ENCODE measurements at regions not wholly inside any gene's neighbourhood (a gene's known extent, or its start where the extent isn't known, plus 50 kb on each side); places are given as distances from the start of the nearest gene placed in this dataset.

- DNase-seq: no peak
- Histone ChIP-seq H3K4me3 (no peak overlapping the region), H3K4me1 (no peaks in the 10 kb centered on the region), H3K36me3 (no peaks in the 10 kb centered on the region), H3K27ac (no peak overlapping the region), H3K9me3 (no peaks in the 10 kb centered on the region), H3K27me3 (no peaks in the 10 kb centered on the region)
- intact Hi-C loops (cut with DNase I; ENCODE audit: low total_unique reads): no loop called here
- WGBS, 2 donors (ENCODE audit: low coverage in 1 of 2): 86 to 97% methylated on average over 2 to 3 of the region's 3 CpGs
- in situ Hi-C loops (cut with MboI; ENCODE audit: low pct_ligation_motif_present in 1 of 4, low pct_unique_long_range_greater_than_20kb in 1 of 4, low sequenced_read_pairs in 3 of 4): no loop called here
- no peak for TF ChIP-seq EP300 (IDR thresholded peaks at IDR 0.05; ENCODE audit: low read depth)
- no peak for TF ChIP-seq POLR2AphosphoS5 (IDR thresholded peaks at IDR 0.05)
- TF ChIP-seq POLR2A (IDR thresholded peaks at IDR 0.05): no peak
Measured at GRCh38 chr13:85717921-85718320, 81.3 kb downstream of the SLITRK6 start.

- TF ChIP-seq CTCF (IDR thresholded peaks at IDR 0.05): no peak
- TF ChIP-seq EP300 (IDR thresholded peaks at IDR 0.05; ENCODE audit: low read depth): no peak
- no peak for TF ChIP-seq POLR2AphosphoS5 (IDR thresholded peaks at IDR 0.05)
- TF ChIP-seq POLR2A (IDR thresholded peaks at IDR 0.05): no peak
- DNase-seq: no peak
- in situ Hi-C loops (cut with MboI; ENCODE audit: low pct_ligation_motif_present in 1 of 4, low pct_unique_long_range_greater_than_20kb in 1 of 4, low sequenced_read_pairs in 3 of 4): no loop called here
Measured at GRCh38 chr13:85710545-85710944, 88.7 kb downstream of the SLITRK6 start.

GRCh38 chr13:85709721-85710120, 89.5 kb downstream of the SLITRK6 start:
- 75 to 83% methylated on average over 1 of the region's 1 CpG for WGBS, 2 donors (ENCODE audit: low coverage in 1 of 2)
- TF ChIP-seq POLR2AphosphoS5 (IDR thresholded peaks at IDR 0.05) (no peak), POLR2A (IDR thresholded peaks at IDR 0.05) (no peak), CTCF (IDR thresholded peaks at IDR 0.05) (no peak), EP300 (IDR thresholded peaks at IDR 0.05; ENCODE audit: low read depth) (no peak)
- DNase-seq: no peak
- Histone ChIP-seq H3K27me3 (no peaks in the 10 kb centered on the region), H3K36me3 (no peaks in the 10 kb centered on the region), H3K27ac (no peak overlapping the region), H3K9me3 (no peaks in the 10 kb centered on the region), H3K4me1 (no peaks in the 10 kb centered on the region), H3K4me3 (no peak overlapping the region)
- in situ Hi-C loops (cut with MboI; ENCODE audit: low pct_ligation_motif_present in 1 of 4, low pct_unique_long_range_greater_than_20kb in 1 of 4, low sequenced_read_pairs in 3 of 4) (no loop called here), intact Hi-C loops (cut with DNase I; ENCODE audit: low total_unique reads) (no loop called here)

More at GRCh38 chr13:85710545-85710944, 88.7 kb downstream of the SLITRK6 start:
- Histone ChIP-seq H3K36me3 (no peaks in the 10 kb centered on the region), H3K4me1 (no peaks in the 10 kb centered on the region), H3K27me3 (no peaks in the 10 kb centered on the region), H3K27ac (no peak overlapping the region), H3K9me3 (no peaks in the 10 kb centered on the region), H3K4me3 (no peak overlapping the region)
- intact Hi-C loops (cut with DNase I; ENCODE audit: low total_unique reads): no loop called here
- 99% methylated on average over 4 of the region's 4 CpGs; no CpG with 5 or more reads in 1 of the 2 donors for WGBS, 2 donors (ENCODE audit: low coverage in 1 of 2)

- WGBS, 2 donors (ENCODE audit: low coverage in 1 of 2): 51 to 59% methylated on average over 2 of the region's 2 CpGs
- in situ Hi-C loops (cut with MboI; ENCODE audit: low pct_ligation_motif_present in 1 of 4, low pct_unique_long_range_greater_than_20kb in 1 of 4, low sequenced_read_pairs in 3 of 4): no loop called here
- H3K27me3 ChIP-seq: no peaks in the 10 kb centered on the region
- TF ChIP-seq POLR2A (IDR thresholded peaks at IDR 0.05) (no peak), EP300 (IDR thresholded peaks at IDR 0.05; ENCODE audit: low read depth) (no peak), POLR2AphosphoS5 (IDR thresholded peaks at IDR 0.05) (no peak), CTCF (IDR thresholded peaks at IDR 0.05) (no peak)
- intact Hi-C loops (cut with DNase I; ENCODE audit: low total_unique reads): no loop called here
- H3K4me3 ChIP-seq: no peak overlapping the region
- H3K27ac ChIP-seq: no peak overlapping the region
- no peaks in the 10 kb centered on the region for H3K9me3 ChIP-seq
- H3K36me3 ChIP-seq: no peaks in the 10 kb centered on the region
- H3K4me1 ChIP-seq: no peaks in the 10 kb centered on the region
- no peak for DNase-seq
Measured at GRCh38 chr13:85709072-85709471, 90.1 kb downstream of the SLITRK6 start.

GRCh38 chr13:85700906-85701305, 98.3 kb downstream of the SLITRK6 start:
- Histone ChIP-seq H3K36me3 (no peaks in the 10 kb centered on the region), H3K27me3 (no peaks in the 10 kb centered on the region), H3K9me3 (no peaks in the 10 kb centered on the region), H3K4me1 (no peaks in the 10 kb centered on the region), H3K27ac (no peak overlapping the region), H3K4me3 (no peak overlapping the region)
- in situ Hi-C loops (cut with MboI; ENCODE audit: low pct_ligation_motif_present in 1 of 4, low pct_unique_long_range_greater_than_20kb in 1 of 4, low sequenced_read_pairs in 3 of 4): no loop called here
- WGBS, 2 donors (ENCODE audit: low coverage in 1 of 2): 69 to 88% methylated on average over 4 of the region's 4 CpGs
- TF ChIP-seq CTCF (IDR thresholded peaks at IDR 0.05): no peak
- no peak for TF ChIP-seq POLR2A (IDR thresholded peaks at IDR 0.05)
- TF ChIP-seq POLR2AphosphoS5 (IDR thresholded peaks at IDR 0.05): no peak
- TF ChIP-seq EP300 (IDR thresholded peaks at IDR 0.05; ENCODE audit: low read depth): no peak
- intact Hi-C loops (cut with DNase I; ENCODE audit: low total_unique reads): no loop called here
- no peak for DNase-seq
